H9 (cell line): ENCODE measurements at regions not wholly inside any gene's neighbourhood (a gene's known extent, or its start where the extent isn't known, plus 50 kb on each side); places are given as distances from the start of the nearest gene placed in this dataset.

Experiments
- DNase-seq: peaks from one replicate; pipeline ENCODE4 v3.0.0-alpha.2; 2017
- H2AFZ ChIP-seq: one replicate; pipeline ENCODE4 v1.6.1; 2013; ENCODE audit warnings: mild to moderate bottlenecking, low read length, control low read depth, moderate library complexity
- H2AK5ac ChIP-seq: 2 replicates; pipeline ENCODE4 v1.6.1; 2013; ENCODE audit warnings: low read length, control low read depth, mixed read lengths; ENCODE audit not compliant: insufficient read length
- H2BK120ac ChIP-seq: one replicate; pipeline ENCODE4 v1.6.1; 2013; ENCODE audit warnings: low read depth, mild to moderate bottlenecking, low read length, control low read depth, inconsistent platforms; ENCODE audit not compliant: poor library complexity, severe bottlenecking
- H2BK12ac ChIP-seq: 2 replicates; pipeline ENCODE4 v1.6.1; 2013; ENCODE audit warnings: low read length, control low read depth, mixed read lengths, low read depth; ENCODE audit not compliant: insufficient read length
- H2BK15ac ChIP-seq: 2 replicates; pipeline ENCODE4 v1.6.1; 2013; ENCODE audit warnings: low read depth, low read length, control low read depth
- H2BK20ac ChIP-seq: one replicate; pipeline ENCODE4 v1.6.1; 2013; ENCODE audit warnings: low read depth, mild to moderate bottlenecking, low read length, control low read depth, inconsistent platforms; ENCODE audit not compliant: poor library complexity, severe bottlenecking
- H2BK5ac ChIP-seq: 2 replicates; pipeline ENCODE4 v1.6.1; 2013; ENCODE audit warnings: low read length, control low read depth, mixed read lengths; ENCODE audit not compliant: insufficient read length
- H3K14ac ChIP-seq: 2 replicates; pipeline ENCODE4 v1.6.1; 2013; ENCODE audit warnings: low read length, control low read depth; ENCODE audit not compliant: insufficient read depth
- H3K18ac ChIP-seq: 2 replicates; pipeline ENCODE4 v1.6.1; 2013; ENCODE audit warnings: low read depth, mild to moderate bottlenecking, mixed read lengths, low read length, control low read depth; ENCODE audit not compliant: insufficient read length
- H3K23ac ChIP-seq: 2 replicates; pipeline ENCODE4 v1.6.1; 2013; ENCODE audit warnings: low read length, control low read depth, mixed read lengths, low read depth; ENCODE audit not compliant: insufficient read length
- H3K23me2 ChIP-seq: 2 replicates; pipeline ENCODE4 v1.6.1; 2013; ENCODE audit warnings: low read depth, mild to moderate bottlenecking, mixed read lengths, low read length, control low read depth; ENCODE audit not compliant: insufficient read length, poor library complexity, severe bottlenecking
- H3K27ac ChIP-seq: 2 replicates; pipeline ENCODE4 v1.5.1; 2013; ENCODE audit warnings: low read length, control low read depth, mixed read lengths, low read depth; ENCODE audit not compliant: insufficient read length
- H3K27me3 ChIP-seq: 2 replicates; pipeline ENCODE4 v1.6.1; 2013; ENCODE audit warnings: low read length, control low read depth, inconsistent platforms; ENCODE audit not compliant: insufficient read depth
- H3K4ac ChIP-seq: 2 replicates; pipeline ENCODE4 v1.6.1; 2013; ENCODE audit warnings: low read depth, mild to moderate bottlenecking, control low read depth, inconsistent platforms, low read length, moderate library complexity
- H3K4me1 ChIP-seq: 2 replicates; pipeline ENCODE4 v1.6.1; 2013; ENCODE audit warnings: low read length, control low read depth, inconsistent platforms; ENCODE audit not compliant: insufficient read depth
- H3K4me2 ChIP-seq: 2 replicates; pipeline ENCODE4 v1.6.1; 2013; ENCODE audit warnings: low read length, control low read depth, mixed read lengths; ENCODE audit not compliant: insufficient read length, insufficient read depth
- H3K56ac ChIP-seq: 2 replicates; pipeline ENCODE4 v1.6.1; 2013; ENCODE audit warnings: low read depth, mild to moderate bottlenecking, mixed read lengths, low read length, control low read depth; ENCODE audit not compliant: insufficient read length
- H3K79me1 ChIP-seq: 2 replicates; pipeline ENCODE4 v1.6.1; 2013; ENCODE audit warnings: low read depth, mild to moderate bottlenecking, moderate library complexity, low read length, control low read depth, inconsistent platforms; ENCODE audit not compliant: insufficient read depth, poor library complexity, severe bottlenecking
- H3K79me2 ChIP-seq: 2 replicates; pipeline ENCODE4 v1.6.1; 2013; ENCODE audit warnings: low read length, control low read depth, inconsistent platforms; ENCODE audit not compliant: insufficient read depth
- H3K9ac ChIP-seq: 2 replicates; pipeline ENCODE4 v1.6.1; 2013; ENCODE audit warnings: low read length, control low read depth, mixed read lengths; ENCODE audit not compliant: insufficient read length; ENCODE audit errors: extremely low read depth
- H3K9me3 ChIP-seq: one replicate; pipeline ENCODE4 v1.6.1; 2013; ENCODE audit warnings: low read depth, low read length, inconsistent platforms; ENCODE audit not compliant: control insufficient read depth
- H3T11ph ChIP-seq: one replicate; pipeline ENCODE4 v1.6.1; 2013; ENCODE audit warnings: mild to moderate bottlenecking, low read length, control low read depth, inconsistent platforms
- H4K20me1 ChIP-seq: one replicate; pipeline ENCODE4 v1.6.1; 2013; ENCODE audit not compliant: control insufficient read depth, insufficient read length, insufficient read depth
- H4K5ac ChIP-seq: 2 replicates; pipeline ENCODE4 v1.6.1; 2013; ENCODE audit warnings: low read depth, mild to moderate bottlenecking, mixed read lengths, low read length, control low read depth; ENCODE audit not compliant: insufficient read length
- H4K8ac ChIP-seq: replicated peaks from 2 replicates; pipeline ENCODE4 v1.6.1; 2013; ENCODE audit warnings: low read length, control low read depth, mixed read lengths, low read depth; ENCODE audit not compliant: insufficient read length
- H4K91ac ChIP-seq: 2 replicates; pipeline ENCODE4 v1.6.1; 2013; ENCODE audit warnings: low read depth, mild to moderate bottlenecking, moderate library complexity, mixed read lengths, low read length, control low read depth; ENCODE audit not compliant: insufficient read length
- H3K27ac Mint-ChIP-seq, 3 experiments: 2 replicates in 2 of 3; 3 replicates in 1 of 3; pipeline ENCODE4 v1.8.0; 2020 to 2021; ENCODE audit warnings: mixed read lengths in 3 of 3, mild to moderate bottlenecking in 1 of 3, moderate library complexity in 1 of 3
- H3K27me3 Mint-ChIP-seq: 2 replicates; pipeline ENCODE4 v1.8.0; 2021; ENCODE audit warnings: low read depth, mild to moderate bottlenecking, moderate library complexity, mixed read lengths
- H3K36me3 Mint-ChIP-seq, 3 experiments: 2 replicates in 2 of 3; 3 replicates in 1 of 3; pipeline ENCODE4 v1.8.0; 2020 to 2021; ENCODE audit warnings: low read depth in 3 of 3, mixed read lengths in 3 of 3; ENCODE audit not compliant: insufficient read depth in 1 of 3
- H3K4me1 Mint-ChIP-seq, 2 experiments: 2 replicates each; pipeline ENCODE4 v1.8.0; 2020; ENCODE audit warnings: mixed read lengths in 2 of 2
- H3K4me3 Mint-ChIP-seq, 2 experiments: 2 replicates in 1 of 2; 3 replicates in 1 of 2; pipeline ENCODE4 v1.8.0; 2020 to 2021; ENCODE audit warnings: mild to moderate bottlenecking in 2 of 2, mixed read lengths in 2 of 2, moderate library complexity in 1 of 2
- H3K9me3 Mint-ChIP-seq, 2 experiments: 2 replicates in 1 of 2; 3 replicates in 1 of 2; pipeline ENCODE4 v1.8.0; 2020; ENCODE audit warnings: mild to moderate bottlenecking in 2 of 2, mixed read lengths in 2 of 2, moderate library complexity in 1 of 2
- WGBS: extraction: QIAGEN DNeasy Blood & Tissue Kit; methylation state at CpG from one replicate; pipeline ENCODE4 v1.1.7; 2013; ENCODE audit warnings: missing lambda C conversion rate, low lambda C conversion rate, mixed read lengths; ENCODE audit not compliant: insufficient read length; ENCODE audit errors: extremely low coverage; 5-methylcytosine and 5-hydroxymethylcytosine counted together
- TF ChIP-seq, protein P1 (sequence below): fragments of 200-600 bp; sonication (generic); conservative IDR thresholded peaks from 3 replicates; pipeline ENCODE4 v1.8.0; 2021; ENCODE audit warnings: antibody characterized with exemption, mild to moderate bottlenecking

GRCh38 chr5:142445266-142445665 lies 120.4 kb upstream of the SPRY4 start:
- no peak overlapping the region for H2BK12ac ChIP-seq
- no peak overlapping the region for H3K23ac ChIP-seq
- Mint-ChIP-seq H3K4me1 (peaks cover 17 to 18% of the 10 kb centered on the region in 2 experiments), H3K4me3 (no peak overlapping the region), H3K27me3 (no peaks in the 10 kb centered on the region), H3K36me3 (peaks cover 0 to 2% (median 0%) of the 10 kb centered on the region in 3 experiments; a peak in 2 of 7 replicates), H3K27ac (no peak overlapping the region), H3K9me3 (peaks cover 0 to 7% of the 10 kb centered on the region in 2 experiments; a peak in 3 of 5 replicates)
- H3K4ac ChIP-seq, result no peak overlapping the region
- no peak overlapping the region for H2BK20ac ChIP-seq
- H2BK120ac ChIP-seq, result no peak overlapping the region
- H4K5ac ChIP-seq, result no peak overlapping the region
- H3K4me2 ChIP-seq, result no peak overlapping the region
- no peaks in the 10 kb centered on the region for H3K27me3 ChIP-seq
- no peaks in the 10 kb centered on the region for H3K79me1 ChIP-seq
- no peaks in the 10 kb centered on the region for H3K23me2 ChIP-seq
- no peak overlapping the region for H2AK5ac ChIP-seq
- WGBS, result no CpG with 5 or more reads among the region's 5 CpGs
- H3K79me2 ChIP-seq, result no peaks in the 10 kb centered on the region
- H3K9ac ChIP-seq, result no peak overlapping the region
- no peak overlapping the region for H2AFZ ChIP-seq
- no peak overlapping the region for H3K14ac ChIP-seq
- DNase-seq, result no peak
- no peak overlapping the region for H3K56ac ChIP-seq
- no peak overlapping the region for H4K8ac ChIP-seq
- no peaks in the 10 kb centered on the region for H3K9me3 ChIP-seq
- H2BK15ac ChIP-seq, result no peak overlapping the region
- H4K91ac ChIP-seq, result no peak overlapping the region
- H4K20me1 ChIP-seq, result no peaks in the 10 kb centered on the region
- TF ChIP-seq, protein P1, sequence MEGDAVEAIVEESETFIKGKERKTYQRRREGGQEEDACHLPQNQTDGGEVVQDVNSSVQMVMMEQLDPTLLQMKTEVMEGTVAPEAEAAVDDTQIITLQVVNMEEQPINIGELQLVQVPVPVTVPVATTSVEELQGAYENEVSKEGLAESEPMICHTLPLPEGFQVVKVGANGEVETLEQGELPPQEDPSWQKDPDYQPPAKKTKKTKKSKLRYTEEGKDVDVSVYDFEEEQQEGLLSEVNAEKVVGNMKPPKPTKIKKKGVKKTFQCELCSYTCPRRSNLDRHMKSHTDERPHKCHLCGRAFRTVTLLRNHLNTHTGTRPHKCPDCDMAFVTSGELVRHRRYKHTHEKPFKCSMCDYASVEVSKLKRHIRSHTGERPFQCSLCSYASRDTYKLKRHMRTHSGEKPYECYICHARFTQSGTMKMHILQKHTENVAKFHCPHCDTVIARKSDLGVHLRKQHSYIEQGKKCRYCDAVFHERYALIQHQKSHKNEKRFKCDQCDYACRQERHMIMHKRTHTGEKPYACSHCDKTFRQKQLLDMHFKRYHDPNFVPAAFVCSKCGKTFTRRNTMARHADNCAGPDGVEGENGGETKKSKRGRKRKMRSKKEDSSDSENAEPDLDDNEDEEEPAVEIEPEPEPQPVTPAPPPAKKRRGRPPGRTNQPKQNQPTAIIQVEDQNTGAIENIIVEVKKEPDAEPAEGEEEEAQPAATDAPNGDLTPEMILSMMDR, result 0 out of 3 replicates have a peak, but pooled peaks have one; percentile 4
- H3K18ac ChIP-seq, result no peak overlapping the region
- H2BK5ac ChIP-seq, result no peak overlapping the region
- H3K27ac ChIP-seq, result no peak overlapping the region
- no peak overlapping the region for H3T11ph ChIP-seq
- H3K4me1 ChIP-seq, result no peaks in the 10 kb centered on the region; the same call in 1 of the 2 replicates
